K562 (cell line): ENCODE measurements at regions not wholly inside any gene's neighbourhood (a gene's known extent, or its start where the extent isn't known, plus 50 kb on each side); places are given as distances from the start of the nearest gene placed in this dataset.

Experiments
- KDM1A ChIP-seq, 2 experiments: fragments of 450-650 bp; IDR thresholded peaks; 2 replicates each; pipeline ENCODE4 v1.6.1; 2016; ENCODE audit warnings: mild to moderate bottlenecking in 2 of 2
- NCOA6 ChIP-seq: fragments of 450-650 bp; IDR thresholded peaks from 2 replicates; pipeline ENCODE4 v1.6.1; 2017; ENCODE audit warnings: mild to moderate bottlenecking
- NFYB ChIP-seq: IDR thresholded peaks from 2 replicates; pipeline ENCODE4 v1.6.1; 2011; ENCODE audit warnings: mild to moderate bottlenecking, moderate library complexity; ENCODE audit not compliant: insufficient read length; ENCODE audit errors: extremely low read depth
- RAD21 ChIP-seq, 2 experiments: fragments of 250-450 bp in 1 of 2; fragments of 450-650 bp in 1 of 2; sonication (Bioruptor Pico) in 1 of 2; formaldehyde crosslinking in 1 of 2; IDR thresholded peaks in 1 of 2; conservative IDR thresholded peaks in 1 of 2; 2 replicates each; pipeline versions ENCODE4 v1.4.0 to v1.8.0; 2020 to 2022; ENCODE audit warnings: mild to moderate bottlenecking in 2 of 2, moderate library complexity in 1 of 2
- SMARCE1 ChIP-seq: fragments of 450-650 bp; IDR thresholded peaks from 2 replicates; pipeline ENCODE4 v1.7.1; 2016; ENCODE audit warnings: mild to moderate bottlenecking
- TF ChIP-seq, protein P1 (sequence below): fragments of 450-650 bp; IDR thresholded peaks from 2 replicates; pipeline ENCODE4 v1.7.1; 2018; ENCODE audit warnings: mild to moderate bottlenecking, low read depth; ENCODE audit not compliant: partially characterized antibody

DNA sequence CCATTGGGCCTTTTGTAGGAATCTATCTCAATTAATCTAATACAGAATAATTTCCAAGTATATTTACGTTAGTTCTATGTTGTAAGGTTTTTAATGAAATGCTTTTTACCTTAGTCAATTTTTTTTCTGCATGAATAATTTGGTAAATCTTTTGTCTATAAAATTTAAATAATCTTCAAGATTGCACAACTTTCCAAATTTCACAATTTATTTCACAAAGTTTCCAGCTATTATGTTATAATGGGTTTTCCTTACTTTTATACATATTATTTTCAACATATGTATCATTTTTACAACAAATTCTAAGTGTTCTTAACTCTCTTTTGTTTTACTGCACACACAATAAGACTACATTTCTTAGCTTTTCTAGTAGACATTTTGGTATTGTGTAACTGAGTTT lies 470.7 kb downstream of the ETV1 start:
- TF ChIP-seq, protein P1, sequence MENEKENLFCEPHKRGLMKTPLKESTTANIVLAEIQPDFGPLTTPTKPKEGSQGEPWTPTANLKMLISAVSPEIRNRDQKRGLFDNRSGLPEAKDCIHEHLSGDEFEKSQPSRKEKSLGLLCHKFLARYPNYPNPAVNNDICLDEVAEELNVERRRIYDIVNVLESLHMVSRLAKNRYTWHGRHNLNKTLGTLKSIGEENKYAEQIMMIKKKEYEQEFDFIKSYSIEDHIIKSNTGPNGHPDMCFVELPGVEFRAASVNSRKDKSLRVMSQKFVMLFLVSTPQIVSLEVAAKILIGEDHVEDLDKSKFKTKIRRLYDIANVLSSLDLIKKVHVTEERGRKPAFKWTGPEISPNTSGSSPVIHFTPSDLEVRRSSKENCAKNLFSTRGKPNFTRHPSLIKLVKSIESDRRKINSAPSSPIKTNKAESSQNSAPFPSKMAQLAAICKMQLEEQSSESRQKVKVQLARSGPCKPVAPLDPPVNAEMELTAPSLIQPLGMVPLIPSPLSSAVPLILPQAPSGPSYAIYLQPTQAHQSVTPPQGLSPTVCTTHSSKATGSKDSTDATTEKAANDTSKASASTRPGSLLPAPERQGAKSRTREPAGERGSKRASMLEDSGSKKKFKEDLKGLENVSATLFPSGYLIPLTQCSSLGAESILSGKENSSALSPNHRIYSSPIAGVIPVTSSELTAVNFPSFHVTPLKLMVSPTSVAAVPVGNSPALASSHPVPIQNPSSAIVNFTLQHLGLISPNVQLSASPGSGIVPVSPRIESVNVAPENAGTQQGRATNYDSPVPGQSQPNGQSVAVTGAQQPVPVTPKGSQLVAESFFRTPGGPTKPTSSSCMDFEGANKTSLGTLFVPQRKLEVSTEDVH = no peak
- no peak for TF ChIP-seq NFYB
- no peak for TF ChIP-seq KDM1A (IDR thresholded peaks at IDR 0.05)
- TF ChIP-seq RAD21 (CRISPR knock-in tag; conservative IDR thresholded peaks at IDR 0.05 in 1 of 2, IDR thresholded peaks at IDR 0.05 in 1 of 2) = no peak
- TF ChIP-seq SMARCE1 = no peak
- TF ChIP-seq NCOA6 = no peak
